Smooth muscle cell (in vitro differentiated cells): ENCODE measurements at regions not wholly inside any gene's neighbourhood (a gene's known extent, or its start where the extent isn't known, plus 50 kb on each side); places are given as distances from the start of the nearest gene placed in this dataset.
"Not testable (repeated sequence)": the region's sequence is repeated elsewhere in the genome, so short reads cannot be mapped to it uniquely, and the experiment has no call there.

ENCODE experiments used
- DNase-seq: peaks from one replicate; lab custom pipeline; 2025; ENCODE audit not compliant: unreplicated experiment; lab: John Stamatoyannopoulos, UW
- H2AFZ ChIP-seq: fragments of 200-600 bp; sonication (generic); 2 replicates; pipeline ENCODE4 v1.6.0; 2016; ENCODE audit warnings: antibody characterized with exemption, low read depth, mild to moderate bottlenecking
- H3F3A ChIP-seq: fragments of 200-600 bp; sonication (generic); 2 replicates; pipeline ENCODE4 v1.6.0; 2017; ENCODE audit warnings: antibody characterized with exemption, low read depth
- H3K27ac ChIP-seq: fragments of 200-600 bp; sonication (generic); 2 replicates; pipeline ENCODE4 v1.5.1; 2016; ENCODE audit warnings: low read depth, mild to moderate bottlenecking
- H3K27me3 ChIP-seq: fragments of 200-600 bp; sonication (generic); 2 replicates; pipeline ENCODE4 v1.6.1; 2016; ENCODE audit warnings: low read depth, mild to moderate bottlenecking
- H3K36me3 ChIP-seq: fragments of 200-600 bp; sonication (generic); 2 replicates; pipeline ENCODE4 v1.5.1; 2016; ENCODE audit warnings: low read depth
- H3K4me1 ChIP-seq: fragments of 200-600 bp; sonication (generic); 2 replicates; pipeline ENCODE4 v1.5.1; 2016; ENCODE audit warnings: low read depth
- H3K4me2 ChIP-seq: fragments of 200-600 bp; sonication (generic); 2 replicates; pipeline ENCODE4 v1.6.0; 2016; ENCODE audit warnings: mild to moderate bottlenecking
- H3K4me3 ChIP-seq: fragments of 200-600 bp; sonication (generic); 2 replicates; pipeline ENCODE4 v1.5.1; 2016; ENCODE audit warnings: mild to moderate bottlenecking
- H3K79me2 ChIP-seq: fragments of 200-600 bp; sonication (generic); 2 replicates; pipeline ENCODE4 v1.6.0; 2016; ENCODE audit warnings: low read depth, mild to moderate bottlenecking
- H3K9ac ChIP-seq: fragments of 200-600 bp; sonication (generic); 2 replicates; pipeline ENCODE4 v1.6.0; 2016; ENCODE audit warnings: low read depth
- H3K9me3 ChIP-seq: fragments of 200-600 bp; sonication (generic); replicated peaks from 2 replicates; pipeline ENCODE4 v1.5.1; 2016; ENCODE audit warnings: low read depth
- H4K20me1 ChIP-seq: fragments of 200-600 bp; sonication (generic); 2 replicates; pipeline ENCODE4 v1.6.0; 2016; ENCODE audit warnings: low read depth
- WGBS: methylation state at CpG from one replicate; pipeline ENCODE4 v1.1.7; 2016; ENCODE audit warnings: low lambda C conversion rate; 5-methylcytosine and 5-hydroxymethylcytosine counted together
- TF ChIP-seq, protein P1 (sequence below): fragments of 200-600 bp; sonication (generic); IDR thresholded peaks from 2 replicates; pipeline ENCODE4 v1.5.1; 2017; ENCODE audit warnings: borderline replicate concordance, mild to moderate bottlenecking, antibody characterized with exemption; ENCODE audit not compliant: insufficient read depth, poor library complexity, severe bottlenecking

DNA sequence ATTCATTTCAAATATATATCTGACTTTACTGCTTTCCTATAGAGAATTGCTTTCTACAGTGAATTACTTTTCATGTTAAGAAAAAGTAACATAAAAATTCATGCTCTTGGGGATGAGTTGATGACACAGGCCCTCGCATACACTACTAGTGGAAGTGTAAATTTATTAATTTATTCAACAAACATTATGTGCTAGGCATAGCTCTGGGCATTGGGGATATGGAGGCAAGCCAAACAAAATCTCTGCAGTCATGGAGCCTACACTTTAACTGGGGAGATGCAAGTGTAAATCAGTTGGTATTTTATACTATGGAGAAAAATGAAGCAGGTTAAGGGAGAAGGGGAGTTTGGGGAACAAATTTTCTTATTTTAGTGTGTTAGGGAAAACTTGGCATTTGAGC, 340.7 kb downstream of the RAP2B start:
- H4K20me1 ChIP-seq: no peaks in the 10 kb centered on the region
- H3K4me2 ChIP-seq: no peak overlapping the region
- no peak overlapping the region for H3K4me3 ChIP-seq
- DNase-seq: no peak
- no peak overlapping the region for H2AFZ ChIP-seq
- no peak overlapping the region for H3K9ac ChIP-seq
- H3K27me3 ChIP-seq: no peaks in the 10 kb centered on the region
- TF ChIP-seq, protein P1, sequence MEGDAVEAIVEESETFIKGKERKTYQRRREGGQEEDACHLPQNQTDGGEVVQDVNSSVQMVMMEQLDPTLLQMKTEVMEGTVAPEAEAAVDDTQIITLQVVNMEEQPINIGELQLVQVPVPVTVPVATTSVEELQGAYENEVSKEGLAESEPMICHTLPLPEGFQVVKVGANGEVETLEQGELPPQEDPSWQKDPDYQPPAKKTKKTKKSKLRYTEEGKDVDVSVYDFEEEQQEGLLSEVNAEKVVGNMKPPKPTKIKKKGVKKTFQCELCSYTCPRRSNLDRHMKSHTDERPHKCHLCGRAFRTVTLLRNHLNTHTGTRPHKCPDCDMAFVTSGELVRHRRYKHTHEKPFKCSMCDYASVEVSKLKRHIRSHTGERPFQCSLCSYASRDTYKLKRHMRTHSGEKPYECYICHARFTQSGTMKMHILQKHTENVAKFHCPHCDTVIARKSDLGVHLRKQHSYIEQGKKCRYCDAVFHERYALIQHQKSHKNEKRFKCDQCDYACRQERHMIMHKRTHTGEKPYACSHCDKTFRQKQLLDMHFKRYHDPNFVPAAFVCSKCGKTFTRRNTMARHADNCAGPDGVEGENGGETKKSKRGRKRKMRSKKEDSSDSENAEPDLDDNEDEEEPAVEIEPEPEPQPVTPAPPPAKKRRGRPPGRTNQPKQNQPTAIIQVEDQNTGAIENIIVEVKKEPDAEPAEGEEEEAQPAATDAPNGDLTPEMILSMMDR: no peak
- H3K36me3 ChIP-seq: no peaks in the 10 kb centered on the region
- H3K27ac ChIP-seq: no peak overlapping the region
- H3K79me2 ChIP-seq: no peaks in the 10 kb centered on the region
- no peaks in the 10 kb centered on the region for H3F3A ChIP-seq
- H3K4me1 ChIP-seq: no peaks in the 10 kb centered on the region
- H3K9me3 ChIP-seq: no peaks in the 10 kb centered on the region
- 85% methylated on average over 1 of the region's 1 CpG for WGBS

DNA sequence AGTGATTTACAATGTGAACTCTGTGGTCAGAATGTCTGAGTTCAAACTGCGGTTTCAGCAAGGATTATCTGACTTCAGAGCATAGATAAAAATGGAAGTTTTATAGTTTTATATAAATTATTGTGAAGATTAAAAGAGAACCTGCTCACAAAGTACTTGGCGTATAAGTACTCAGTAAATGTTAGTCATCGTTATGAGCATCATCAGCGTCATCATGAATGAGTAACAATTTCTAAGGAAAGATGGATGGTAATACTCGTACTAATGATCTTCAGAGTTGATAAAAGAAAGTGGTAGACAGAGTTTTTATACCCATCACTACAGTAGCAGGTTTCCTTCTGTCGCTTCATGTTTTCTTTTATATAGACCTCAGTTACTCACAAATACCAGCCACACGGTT, 341.8 kb downstream of the RAP2B start:
- no peaks in the 10 kb centered on the region for H3K79me2 ChIP-seq
- H2AFZ ChIP-seq: no peak overlapping the region
- H4K20me1 ChIP-seq: no peaks in the 10 kb centered on the region
- no peak overlapping the region for H3K9ac ChIP-seq
- no peaks in the 10 kb centered on the region for H3K36me3 ChIP-seq
- H3F3A ChIP-seq: no peaks in the 10 kb centered on the region
- no peak overlapping the region for H3K27ac ChIP-seq
- TF ChIP-seq, protein P1: no peak
- H3K4me2 ChIP-seq: no peak overlapping the region
- no peaks in the 10 kb centered on the region for H3K4me1 ChIP-seq
- DNase-seq: no peak
- no peaks in the 10 kb centered on the region for H3K9me3 ChIP-seq
- H3K27me3 ChIP-seq: no peaks in the 10 kb centered on the region
- H3K4me3 ChIP-seq: no peak overlapping the region
- 94% methylated on average over 7 of the region's 7 CpGs for WGBS

- WGBS: 97% methylated on average over 8 of the region's 13 CpGs
- H3K4me1 ChIP-seq: not testable (repeated sequence)
Observed at GRCh38 chr3:153506205-153506604, 344.2 kb downstream of the RAP2B start.

GRCh38 chr3:153506686-153507085, 344.7 kb downstream of the RAP2B start:
- not testable (repeated sequence) for H4K20me1 ChIP-seq, DNase-seq, H3K4me3 ChIP-seq, H3F3A ChIP-seq, H2AFZ ChIP-seq, H3K27me3 ChIP-seq, H3K9ac ChIP-seq, H3K36me3 ChIP-seq, H3K27ac ChIP-seq, H3K4me2 ChIP-seq, H3K9me3 ChIP-seq, H3K79me2 ChIP-seq, H3K4me1 ChIP-seq
- 91% methylated on average over 13 of the region's 15 CpGs for WGBS

More at GRCh38 chr3:153506205-153506604, 344.2 kb downstream of the RAP2B start:
- H3K27ac ChIP-seq, H3K9ac ChIP-seq, DNase-seq, H2AFZ ChIP-seq, H3K27me3 ChIP-seq, H4K20me1 ChIP-seq, H3K9me3 ChIP-seq, H3K4me2 ChIP-seq, H3F3A ChIP-seq, H3K4me3 ChIP-seq, H3K36me3 ChIP-seq, H3K79me2 ChIP-seq: not testable (repeated sequence)

DNA sequence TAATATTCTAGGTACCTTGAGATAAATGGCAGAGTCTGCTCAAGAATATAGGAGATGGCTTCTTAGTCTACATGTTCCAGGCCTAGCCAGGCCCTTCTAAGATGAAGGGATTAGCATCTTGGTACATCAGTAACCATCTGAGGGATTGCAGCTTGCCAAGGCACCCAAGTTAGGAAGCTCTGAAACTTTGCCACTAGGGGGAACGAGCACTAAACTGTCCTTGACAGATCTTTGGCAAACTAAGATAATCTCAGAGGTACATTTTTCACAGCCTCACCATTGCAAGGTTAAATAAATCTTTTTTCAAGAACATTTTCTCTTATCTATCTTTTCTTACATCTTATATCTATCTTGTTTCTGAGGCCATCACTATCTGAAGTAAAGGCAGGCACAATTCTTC, 351.2 kb downstream of the RAP2B start:
- Histone ChIP-seq H3K4me3 (no peak overlapping the region), H3K27ac (no peak overlapping the region), H3K36me3 (no peaks in the 10 kb centered on the region), H3K4me1 (no peaks in the 10 kb centered on the region), H3K27me3 (no peaks in the 10 kb centered on the region), H2AFZ (no peak overlapping the region), H4K20me1 (no peaks in the 10 kb centered on the region), H3K9ac (no peak overlapping the region), H3K4me2 (no peak overlapping the region), H3F3A (no peaks in the 10 kb centered on the region), H3K9me3 (no peaks in the 10 kb centered on the region), H3K79me2 (no peaks in the 10 kb centered on the region)
- WGBS: 58% methylated on average over 1 of the region's 1 CpG
- DNase-seq: no peak
- TF ChIP-seq, protein P1: peak; percentile 11
